Endodermal cell (in vitro differentiated cells): ENCODE measurements at regions not wholly inside any gene's neighbourhood (a gene's known extent, or its start where the extent isn't known, plus 50 kb on each side); places are given as distances from the start of the nearest gene placed in this dataset.
A peak's percentile ranks its signal among the peaks of the same experiment; 100 is the strongest.

Experiments
- DNase-seq: peaks from one replicate; pipeline ENCODE4 v3.0.0-alpha.2; 2017
- H3K27ac ChIP-seq: 2 replicates; pipeline ENCODE4 v1.5.1; 2013; ENCODE audit warnings: mild to moderate bottlenecking, low read depth, low read length, moderate library complexity
- H3K27me3 ChIP-seq: 2 replicates; pipeline ENCODE4 v1.6.1; 2013; ENCODE audit warnings: mild to moderate bottlenecking, low read length, moderate library complexity; ENCODE audit not compliant: insufficient read depth, control insufficient read depth, poor library complexity, severe bottlenecking
- H3K36me3 ChIP-seq: 2 replicates; pipeline ENCODE4 v1.7.0; 2013; ENCODE audit warnings: mild to moderate bottlenecking, low read length, moderate library complexity; ENCODE audit not compliant: control insufficient read depth, insufficient read depth
- H3K4me1 ChIP-seq: one replicate; pipeline ENCODE4 v1.7.0; 2013; ENCODE audit warnings: low read length; ENCODE audit not compliant: control insufficient read depth, insufficient read depth
- H3K4me3 ChIP-seq: 2 replicates; pipeline ENCODE4 v1.5.1; 2013; ENCODE audit warnings: mild to moderate bottlenecking, low read length, moderate library complexity
- H3K9ac ChIP-seq: 2 replicates; pipeline ENCODE4 v1.6.1; 2013; ENCODE audit warnings: mild to moderate bottlenecking, low read length, moderate library complexity; ENCODE audit not compliant: poor library complexity, severe bottlenecking; ENCODE audit errors: extremely low read depth
- H3K9me3 ChIP-seq: 2 replicates; pipeline ENCODE4 v1.6.1; 2013; ENCODE audit warnings: mild to moderate bottlenecking, low read length, moderate library complexity; ENCODE audit not compliant: control insufficient read depth
- H3K27ac Mint-ChIP-seq: 2 replicates; pipeline ENCODE4 v1.8.0; 2020; ENCODE audit warnings: mixed read lengths
- H3K27me3 Mint-ChIP-seq: 2 replicates; pipeline ENCODE4 v1.8.0; 2021; ENCODE audit warnings: mild to moderate bottlenecking, mixed read lengths; ENCODE audit not compliant: insufficient read depth
- H3K36me3 Mint-ChIP-seq: 2 replicates; pipeline ENCODE4 v1.8.0; 2020; ENCODE audit warnings: low read depth, mixed read lengths
- H3K4me1 Mint-ChIP-seq: 2 replicates; pipeline ENCODE4 v1.8.0; 2020; ENCODE audit warnings: mixed read lengths
- H3K4me3 Mint-ChIP-seq: 2 replicates; pipeline ENCODE4 v1.8.0; 2020; ENCODE audit warnings: mild to moderate bottlenecking, moderate library complexity, mixed read lengths
- H3K9me3 Mint-ChIP-seq: 2 replicates; pipeline ENCODE4 v1.8.0; 2020; ENCODE audit warnings: mild to moderate bottlenecking, mixed read lengths
- WGBS, 2 experiments: methylation state at CpG; one replicate each; pipeline versions ENCODE4 v1.1.5 to v1.1.7; 2013; ENCODE audit warnings: missing lambda C conversion rate in 2 of 2, mixed read lengths in 1 of 2; ENCODE audit not compliant: insufficient coverage in 1 of 2, insufficient read length in 1 of 2; 5-methylcytosine and 5-hydroxymethylcytosine counted together
- TF ChIP-seq, protein P1 (sequence below): fragments of 200-600 bp; sonication (generic); conservative IDR thresholded peaks from 2 replicates; pipeline ENCODE4 v1.5.0; 2021; ENCODE audit warnings: antibody characterized with exemption, mild to moderate bottlenecking

DNA sequence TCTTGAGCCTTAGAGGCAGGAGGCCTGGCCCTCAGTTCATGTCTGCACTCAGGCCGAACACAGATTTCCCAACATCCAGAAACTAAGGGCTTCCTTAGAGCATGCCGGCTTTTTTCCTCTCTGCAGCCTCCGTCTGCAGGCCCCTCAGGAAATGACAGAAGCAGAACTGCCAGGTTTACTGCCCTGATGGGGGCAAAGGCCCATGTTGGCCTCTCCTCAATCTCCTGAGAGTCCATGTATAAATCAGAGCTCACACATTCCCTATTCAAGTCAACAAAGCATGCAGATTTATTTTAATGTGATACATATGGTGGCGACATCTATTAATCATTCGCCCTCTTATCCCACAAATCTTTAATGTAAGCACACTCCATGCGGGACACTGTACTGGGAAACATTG lies 475.6 kb upstream of the HS6ST1 start:
- TF ChIP-seq, protein P1, sequence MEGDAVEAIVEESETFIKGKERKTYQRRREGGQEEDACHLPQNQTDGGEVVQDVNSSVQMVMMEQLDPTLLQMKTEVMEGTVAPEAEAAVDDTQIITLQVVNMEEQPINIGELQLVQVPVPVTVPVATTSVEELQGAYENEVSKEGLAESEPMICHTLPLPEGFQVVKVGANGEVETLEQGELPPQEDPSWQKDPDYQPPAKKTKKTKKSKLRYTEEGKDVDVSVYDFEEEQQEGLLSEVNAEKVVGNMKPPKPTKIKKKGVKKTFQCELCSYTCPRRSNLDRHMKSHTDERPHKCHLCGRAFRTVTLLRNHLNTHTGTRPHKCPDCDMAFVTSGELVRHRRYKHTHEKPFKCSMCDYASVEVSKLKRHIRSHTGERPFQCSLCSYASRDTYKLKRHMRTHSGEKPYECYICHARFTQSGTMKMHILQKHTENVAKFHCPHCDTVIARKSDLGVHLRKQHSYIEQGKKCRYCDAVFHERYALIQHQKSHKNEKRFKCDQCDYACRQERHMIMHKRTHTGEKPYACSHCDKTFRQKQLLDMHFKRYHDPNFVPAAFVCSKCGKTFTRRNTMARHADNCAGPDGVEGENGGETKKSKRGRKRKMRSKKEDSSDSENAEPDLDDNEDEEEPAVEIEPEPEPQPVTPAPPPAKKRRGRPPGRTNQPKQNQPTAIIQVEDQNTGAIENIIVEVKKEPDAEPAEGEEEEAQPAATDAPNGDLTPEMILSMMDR: no peak
- Mint-ChIP-seq H3K27me3 (peaks cover 2% of the 10 kb centered on the region), H3K4me3 (no peak overlapping the region), H3K9me3 (no peaks in the 10 kb centered on the region), H3K4me1 (peaks cover 2% of the 10 kb centered on the region), H3K36me3 (no peaks in the 10 kb centered on the region), H3K27ac (no peak overlapping the region)
- 93 to 100% methylated on average over 2 to 6 of the region's 6 CpGs for WGBS, 2 experiments
- Histone ChIP-seq H3K4me3 (no peak overlapping the region), H3K4me1 (no peaks in the 10 kb centered on the region), H3K36me3 (no peaks in the 10 kb centered on the region), H3K27me3 (no peaks in the 10 kb centered on the region), H3K9me3 (no peaks in the 10 kb centered on the region), H3K9ac (no peak overlapping the region), H3K27ac (no peak overlapping the region)
- DNase-seq: peak; percentile 25

DNA sequence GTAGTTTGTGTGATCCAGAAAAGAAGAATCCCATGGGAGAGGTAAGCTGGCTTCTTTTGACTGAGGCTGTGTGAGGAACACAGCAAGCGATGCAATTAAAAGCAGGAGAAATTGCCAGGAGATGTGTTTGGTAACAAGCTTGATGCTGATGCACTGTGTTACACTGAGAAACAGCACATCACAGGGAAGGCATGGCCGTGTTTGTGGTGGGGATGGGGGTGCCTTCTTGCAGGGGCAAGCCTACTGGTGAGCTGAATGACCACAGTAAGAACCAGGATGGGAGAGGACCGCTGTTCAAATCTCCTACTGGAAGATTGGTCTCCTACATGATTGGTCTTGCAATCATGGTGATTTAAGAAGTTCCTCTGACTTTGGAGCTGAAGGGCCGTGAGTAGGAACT lies 477.7 kb upstream of the HS6ST1 start:
- no peaks in the 10 kb centered on the region for H3K36me3 ChIP-seq
- no peaks in the 10 kb centered on the region for H3K9me3 Mint-ChIP-seq
- no peak overlapping the region for H3K4me3 ChIP-seq
- H3K27ac Mint-ChIP-seq: no peak overlapping the region
- WGBS, 2 experiments: 68 to 69% methylated on average over 4 of the region's 4 CpGs
- H3K27me3 ChIP-seq: no peaks in the 10 kb centered on the region
- H3K4me3 Mint-ChIP-seq: no peak overlapping the region
- no peak overlapping the region for H3K27ac ChIP-seq
- TF ChIP-seq, protein P1: no peak
- DNase-seq: peak; percentile 25
- no peaks in the 10 kb centered on the region for H3K36me3 Mint-ChIP-seq
- no peaks in the 10 kb centered on the region for H3K4me1 Mint-ChIP-seq
- no peaks in the 10 kb centered on the region for H3K9me3 ChIP-seq
- H3K27me3 Mint-ChIP-seq: peaks cover 2% of the 10 kb centered on the region
- no peak overlapping the region for H3K9ac ChIP-seq
- no peaks in the 10 kb centered on the region for H3K4me1 ChIP-seq

DNA sequence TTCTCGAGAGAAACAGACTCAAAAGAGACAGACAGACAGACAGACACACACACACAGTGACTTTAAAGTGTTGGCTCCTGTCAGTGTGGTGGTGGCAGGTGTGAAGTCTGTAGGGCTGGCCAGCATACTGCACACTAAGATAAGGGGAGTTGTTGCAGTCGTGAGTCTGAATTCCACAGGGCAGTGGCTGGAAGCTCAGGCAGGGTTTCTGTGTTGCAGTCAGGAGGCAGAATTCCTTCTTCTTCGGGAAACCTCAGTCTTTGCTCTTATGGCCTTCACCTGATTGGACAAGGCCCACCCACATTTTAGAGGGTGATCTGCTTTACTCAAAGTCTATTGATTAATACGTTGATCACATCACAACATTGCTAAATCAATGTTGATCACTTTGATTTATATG lies 478.4 kb upstream of the HS6ST1 start:
- no peaks in the 10 kb centered on the region for H3K27me3 ChIP-seq
- H3K9me3 ChIP-seq: no peaks in the 10 kb centered on the region
- no peaks in the 10 kb centered on the region for H3K36me3 ChIP-seq
- Mint-ChIP-seq H3K9me3 (no peaks in the 10 kb centered on the region), H3K27ac (no peak overlapping the region), H3K27me3 (peaks cover 2% of the 10 kb centered on the region), H3K4me3 (no peak overlapping the region), H3K36me3 (no peaks in the 10 kb centered on the region), H3K4me1 (no peaks in the 10 kb centered on the region)
- WGBS, 2 experiments: 85 to 93% methylated on average over 3 to 4 of the region's 4 CpGs
- no peaks in the 10 kb centered on the region for H3K4me1 ChIP-seq
- H3K4me3 ChIP-seq: no peak overlapping the region
- DNase-seq: peak; percentile 25
- H3K9ac ChIP-seq: no peak overlapping the region
- TF ChIP-seq, protein P1: no peak
- H3K27ac ChIP-seq: no peak overlapping the region
